HL-60/S4 (cell line): ENCODE measurements at regions not wholly inside any gene's neighbourhood (a gene's known extent, or its start where the extent isn't known, plus 50 kb on each side); places are given as distances from the start of the nearest gene placed in this dataset.
"Not testable (repeated sequence)": the region's sequence is repeated elsewhere in the genome, so short reads cannot be mapped to it uniquely, and the experiment has no call there.

Source experiments
- in situ Hi-C: fragments of 300-500 bp; cut with MboI; formaldehyde crosslinking; loops from 2 replicates; pipeline ENCODE4 v1.14.3; 2022; ENCODE audit warnings: low sequenced_read_pairs

GRCh38 chr3:18194431-18194830 is 230.7 kb downstream of the SATB1 start:
- in situ Hi-C loops = no loop called here

GRCh38 chr3:18190646-18191045 is 234.5 kb downstream of the SATB1 start:
- in situ Hi-C loops = no loop called here

GRCh38 chr3:18189282-18190050 is 235.7 kb downstream of the SATB1 start:
- in situ Hi-C loops = no loop called here

GRCh38 chr3:18188491-18188890 is 236.6 kb downstream of the SATB1 start:
- in situ Hi-C loops = no loop called here

- in situ Hi-C loops = no loop called here
These were observed 239.5 kb downstream of the SATB1 start for GRCh38 chr3:18185624-18186023.

- in situ Hi-C loops = not testable (repeated sequence)
These were observed 242.2 kb downstream of the SATB1 start for GRCh38 chr3:18182923-18183322.

GRCh38 chr3:18179521-18179920 is 245.6 kb downstream of the SATB1 start:
- in situ Hi-C loops = no loop called here

- in situ Hi-C loops = no loop called here
These were observed 247.9 kb downstream of the SATB1 start for GRCh38 chr3:18177271-18177670.

- in situ Hi-C loops = not testable (repeated sequence)
These were observed 251.2 kb downstream of the SATB1 start for GRCh38 chr3:18173891-18174290.

GRCh38 chr3:18159681-18160080 is 265.5 kb downstream of the SATB1 start:
- in situ Hi-C loops = no loop called here

- in situ Hi-C loops = no loop called here
These were observed 271.5 kb downstream of the SATB1 start for GRCh38 chr3:18153571-18154173.

GRCh38 chr3:18151199-18151598 is 273.9 kb downstream of the SATB1 start:
- in situ Hi-C loops = no loop called here

- in situ Hi-C loops = no loop called here
These were observed 275.2 kb downstream of the SATB1 start for GRCh38 chr3:18149935-18150334.

- in situ Hi-C loops = no loop called here
These were observed 275.8 kb downstream of the SATB1 start for GRCh38 chr3:18149386-18149785.

- in situ Hi-C loops = no loop called here
These were observed 280.6 kb downstream of the SATB1 start for GRCh38 chr3:18144571-18144970.

- in situ Hi-C loops = no loop called here
These were observed 281.8 kb downstream of the SATB1 start for GRCh38 chr3:18143258-18143780.

- in situ Hi-C loops = no loop called here
These were observed 287.2 kb downstream of the SATB1 start for GRCh38 chr3:18137958-18138357.

GRCh38 chr3:18135060-18135814 is 289.9 kb downstream of the SATB1 start:
- in situ Hi-C loops = no loop called here

- in situ Hi-C loops = no loop called here
These were observed 290.6 kb downstream of the SATB1 start for GRCh38 chr3:18134386-18135059.

GRCh38 chr3:18132991-18133390 is 292.1 kb downstream of the SATB1 start:
- in situ Hi-C loops = no loop called here
